ENCODE measurements at regions not wholly inside any gene's neighbourhood (a gene's known extent, or its start where the extent isn't known, plus 50 kb on each side); places are given as distances from the start of the nearest gene placed in this dataset.

GRCh38 chr11:120028897-120029258 lies 109.0 kb downstream of the TRIM29 start (continued):
- TF ChIP-seq ZBTB4 (CRISPR knock-in tag; IDR thresholded peaks at IDR 0.05; ENCODE audit: borderline replicate concordance) = no peak
- TF ChIP-seq SCMH1 (CRISPR knock-in tag; IDR thresholded peaks at IDR 0.05; ENCODE audit: borderline replicate concordance) = no peak

GRCh38 chr11:120028181-120028896 lies 109.6 kb downstream of the TRIM29 start:
- DNase-seq (ENCODE audit: low spot score) = no peak

More at GRCh38 chr11:120028181-120028896, 109.6 kb downstream of the TRIM29 start:
- Histone ChIP-seq H2AFZ (ENCODE audit: low read length) (no peak overlapping the region), H3K9me3 (ENCODE audit: low read length) (no peaks in the 10 kb centered on the region), H4K20me1 (ENCODE audit: insufficient read depth, low read length) (no peaks in the 10 kb centered on the region), H3K27me3 (ENCODE audit: control insufficient read depth in 1 of 2, insufficient read depth in 2 of 2, low read length in 2 of 2) (peaks cover 6 to 41% of the 10 kb centered on the region in 2 experiments; a peak in 4 of 5 replicates), H3K36me3 (replicated peaks in 1 of 2; ENCODE audit: control insufficient read depth in 1 of 2, insufficient read depth in 2 of 2, low read length in 2 of 2) (no peaks in the 10 kb centered on the region), H3K27ac (ENCODE audit: extremely low read length, insufficient read depth, low read length) (no peak overlapping the region), H3K4me1 (ENCODE audit: insufficient read depth, low read length) (no peaks in the 10 kb centered on the region), H3K4me2 (ENCODE audit: low read depth, low read length) (no peak overlapping the region), H3K79me2 (ENCODE audit: insufficient read depth, low read length) (no peaks in the 10 kb centered on the region), H3K9ac (ENCODE audit: insufficient read depth, low read depth, low read length) (no peak overlapping the region), H3K4me3 (replicated peaks in 1 of 3; ENCODE audit: insufficient read depth in 1 of 3, low read depth in 2 of 3, low read length in 3 of 3) (no peak overlapping the region)
- no TSS peak for BruUV-seq (replicated peaks)
- POLR2A ChIA-PET = no interaction called here
- no peak for FAIRE-seq
- intact Hi-C loops (cut with micrococcal nuclease; ENCODE audit: unreplicated experiment) (no loop called here), in situ Hi-C loops (cut with HindIII; ENCODE audit: extremely low pct_ligation_motif_present, low pct_unique_long_range_greater_than_20kb) (no loop called here)
- TF ChIP-seq HIVEP1 (CRISPR knock-in tag; IDR thresholded peaks at IDR 0.05) (no peak), ZNF44 (CRISPR knock-in tag; IDR thresholded peaks at IDR 0.05) (no peak), EED (CRISPR knock-in tag; IDR thresholded peaks at IDR 0.05) (no peak), CREB1 (IDR thresholded peaks at IDR 0.05) (no peak), CREB1 (CRISPR knock-in tag; IDR thresholded peaks at IDR 0.05) (no peak)
- no peak for ATAC-seq
- 3% methylated on average over 10 of the region's 10 CpGs for WGBS (ENCODE audit: low lambda C conversion rate)
- CTCF ChIA-PET (ENCODE audit: low intra/inter-chr PET ratio, low total read pairs) = no interaction called here

Measured in HepG2 (cell line).